Lower leg skin (tissue), 4 donors: ENCODE measurements at regions not wholly inside any gene's neighbourhood (a gene's known extent, or its start where the extent isn't known, plus 50 kb on each side); places are given as distances from the start of the nearest gene placed in this dataset.
"Not testable (repeated sequence)": the region's sequence is repeated elsewhere in the genome, so short reads cannot be mapped to it uniquely, and the experiment has no call there.

Source experiments
- DNase-seq, 2 donors: peaks; one replicate each; pipeline ENCODE4 v3.0.0-alpha.2; 2019; ENCODE audit warnings: low spot score in 2 of 2
- H3K4me3 ChIP-seq: fragments of 200-600 bp; sonication (generic); 2 replicates; pipeline ENCODE4 v1.5.1; 2017; ENCODE audit warnings: mild to moderate bottlenecking, low read depth; ENCODE audit not compliant: poor library complexity, severe bottlenecking
- POLR2A ChIP-seq, 2 donors: fragments of 450-650 bp; IDR thresholded peaks; one replicate each; pipeline ENCODE4 v1.6.1; 2016 to 2017; ENCODE audit warnings: antibody characterized with exemption in 2 of 2, mild to moderate bottlenecking in 1 of 2, moderate library complexity in 1 of 2
- WGBS, 2 donors: methylation state at CpG; one replicate each; pipeline ENCODE4 v1.1.5; 2018; 5-methylcytosine and 5-hydroxymethylcytosine counted together
- intact Hi-C: fragments of 100-400 bp; cut with DNase I; formaldehyde crosslinking; loops from one replicate; pipeline ENCODE4 v1.15.0; 2023; ENCODE audit warnings: low total_unique reads
- TF ChIP-seq, protein P1 (sequence below), 3 donors: fragments of 450-650 bp; IDR thresholded peaks; one replicate each; pipeline ENCODE4 v1.5.1; 2016; ENCODE audit warnings: antibody characterized with exemption in 3 of 3, mild to moderate bottlenecking in 3 of 3, moderate library complexity in 2 of 3

DNA sequence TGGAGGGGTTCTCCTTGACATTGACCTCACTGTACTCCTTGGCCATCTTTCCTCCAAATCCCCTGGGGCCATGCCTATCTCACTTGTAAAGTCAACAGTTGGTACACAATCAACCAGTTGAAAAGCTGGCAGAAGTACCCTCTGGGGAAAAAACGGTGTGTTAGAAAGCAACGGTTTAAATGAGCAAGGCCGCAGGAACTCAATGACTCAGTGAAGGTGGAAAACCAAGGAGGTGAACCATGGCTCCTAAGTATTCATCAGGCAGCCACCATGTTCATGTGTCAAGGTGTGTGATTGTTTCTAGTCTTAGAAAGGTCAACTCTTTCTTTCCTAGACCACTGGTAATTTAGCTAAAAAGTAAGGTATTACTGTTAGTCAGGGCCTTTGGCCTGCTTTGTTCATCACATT lies 130.9 kb upstream of the SATB1 start:
- no peak for DNase-seq
- no peak overlapping the region for H3K4me3 ChIP-seq
- 81 to 87% methylated on average over 3 of the region's 3 CpGs for WGBS, 2 donors
- intact Hi-C loops, result no loop called here
- no peak for TF ChIP-seq POLR2A (IDR thresholded peaks at IDR 0.05)
- TF ChIP-seq, protein P1, sequence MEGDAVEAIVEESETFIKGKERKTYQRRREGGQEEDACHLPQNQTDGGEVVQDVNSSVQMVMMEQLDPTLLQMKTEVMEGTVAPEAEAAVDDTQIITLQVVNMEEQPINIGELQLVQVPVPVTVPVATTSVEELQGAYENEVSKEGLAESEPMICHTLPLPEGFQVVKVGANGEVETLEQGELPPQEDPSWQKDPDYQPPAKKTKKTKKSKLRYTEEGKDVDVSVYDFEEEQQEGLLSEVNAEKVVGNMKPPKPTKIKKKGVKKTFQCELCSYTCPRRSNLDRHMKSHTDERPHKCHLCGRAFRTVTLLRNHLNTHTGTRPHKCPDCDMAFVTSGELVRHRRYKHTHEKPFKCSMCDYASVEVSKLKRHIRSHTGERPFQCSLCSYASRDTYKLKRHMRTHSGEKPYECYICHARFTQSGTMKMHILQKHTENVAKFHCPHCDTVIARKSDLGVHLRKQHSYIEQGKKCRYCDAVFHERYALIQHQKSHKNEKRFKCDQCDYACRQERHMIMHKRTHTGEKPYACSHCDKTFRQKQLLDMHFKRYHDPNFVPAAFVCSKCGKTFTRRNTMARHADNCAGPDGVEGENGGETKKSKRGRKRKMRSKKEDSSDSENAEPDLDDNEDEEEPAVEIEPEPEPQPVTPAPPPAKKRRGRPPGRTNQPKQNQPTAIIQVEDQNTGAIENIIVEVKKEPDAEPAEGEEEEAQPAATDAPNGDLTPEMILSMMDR (IDR thresholded peaks at IDR 0.05), result no peak

DNA sequence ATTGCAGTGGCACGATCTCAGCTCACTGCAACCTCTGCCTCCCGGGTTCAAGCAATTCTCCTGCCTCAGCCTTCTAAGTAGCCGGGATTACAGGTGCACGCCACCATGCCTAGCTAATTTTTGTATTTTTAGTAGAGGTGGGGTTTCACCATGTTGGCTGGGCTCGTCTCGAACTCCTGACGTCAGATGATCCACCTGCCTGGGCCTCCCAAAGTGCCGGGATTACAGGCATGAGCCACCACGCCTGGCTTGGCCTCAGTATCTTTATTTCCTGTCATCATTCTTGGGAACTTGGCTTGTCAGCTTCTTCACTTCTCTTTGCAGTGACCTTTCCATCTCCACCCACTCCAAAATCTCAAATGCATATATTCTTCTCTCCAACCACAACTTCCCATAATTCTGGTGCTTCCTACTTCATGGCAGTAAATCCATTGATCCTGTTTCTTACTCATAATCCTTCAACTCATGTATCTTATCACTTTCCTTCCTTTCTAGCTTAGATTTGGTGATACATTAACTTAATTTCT lies 127.5 kb upstream of the SATB1 start:
- 77 to 78% methylated on average over 9 of the region's 9 CpGs for WGBS, 2 donors
- intact Hi-C loops, H3K4me3 ChIP-seq, DNase-seq: not testable (repeated sequence)

DNA sequence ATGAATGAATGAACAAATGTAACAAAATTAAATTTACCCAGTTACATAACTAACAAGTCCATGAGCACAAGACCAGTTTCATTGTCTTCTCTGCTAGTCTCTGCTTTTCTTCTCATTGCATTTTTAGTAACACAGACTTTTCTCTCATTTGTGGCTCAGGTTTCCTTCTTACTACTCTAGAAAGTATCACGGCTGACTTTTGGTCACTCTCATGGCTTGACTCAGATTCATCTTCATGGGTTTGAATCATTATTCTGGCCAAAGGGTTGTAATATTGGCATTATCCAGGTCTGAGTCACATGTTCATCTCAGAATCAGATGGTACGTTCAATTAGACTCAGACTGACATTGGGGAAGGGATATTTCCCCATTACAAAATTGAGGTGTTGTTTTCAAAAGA lies 121.5 kb upstream of the SATB1 start:
- TF ChIP-seq POLR2A (IDR thresholded peaks at IDR 0.05), result no peak
- TF ChIP-seq, protein P1 (IDR thresholded peaks at IDR 0.05), result no peak
- intact Hi-C loops, result no loop called here
- WGBS, 2 donors, result 91 to 96% methylated on average over 2 of the region's 2 CpGs
- DNase-seq, result no peak
- no peak overlapping the region for H3K4me3 ChIP-seq

DNA sequence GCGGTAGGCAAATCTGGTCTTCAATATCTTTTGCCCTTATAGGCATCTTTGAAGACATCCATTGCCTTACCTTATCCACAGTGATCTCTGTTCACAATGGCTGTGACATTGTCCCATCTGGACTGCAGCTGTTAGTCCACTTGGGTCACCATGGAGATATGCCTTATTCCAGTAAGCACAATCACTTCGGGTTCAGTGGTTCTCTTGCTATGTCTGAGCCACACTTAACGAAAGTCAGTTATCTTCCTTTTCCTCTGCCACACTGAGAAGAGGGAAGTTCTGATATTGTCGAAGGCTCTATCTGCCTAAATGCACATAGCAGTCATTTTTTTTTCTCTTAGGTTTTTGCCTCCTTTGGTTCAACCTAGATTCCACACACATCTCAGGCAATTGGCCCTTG lies 119.0 kb upstream of the SATB1 start:
- TF ChIP-seq, protein P1 (IDR thresholded peaks at IDR 0.05), result no peak
- TF ChIP-seq POLR2A (IDR thresholded peaks at IDR 0.05), result no peak
- H3K4me3 ChIP-seq, result no peak overlapping the region
- DNase-seq, result no peak
- intact Hi-C loops, result no loop called here
- 70 to 77% methylated on average over 4 of the region's 4 CpGs for WGBS, 2 donors

DNA sequence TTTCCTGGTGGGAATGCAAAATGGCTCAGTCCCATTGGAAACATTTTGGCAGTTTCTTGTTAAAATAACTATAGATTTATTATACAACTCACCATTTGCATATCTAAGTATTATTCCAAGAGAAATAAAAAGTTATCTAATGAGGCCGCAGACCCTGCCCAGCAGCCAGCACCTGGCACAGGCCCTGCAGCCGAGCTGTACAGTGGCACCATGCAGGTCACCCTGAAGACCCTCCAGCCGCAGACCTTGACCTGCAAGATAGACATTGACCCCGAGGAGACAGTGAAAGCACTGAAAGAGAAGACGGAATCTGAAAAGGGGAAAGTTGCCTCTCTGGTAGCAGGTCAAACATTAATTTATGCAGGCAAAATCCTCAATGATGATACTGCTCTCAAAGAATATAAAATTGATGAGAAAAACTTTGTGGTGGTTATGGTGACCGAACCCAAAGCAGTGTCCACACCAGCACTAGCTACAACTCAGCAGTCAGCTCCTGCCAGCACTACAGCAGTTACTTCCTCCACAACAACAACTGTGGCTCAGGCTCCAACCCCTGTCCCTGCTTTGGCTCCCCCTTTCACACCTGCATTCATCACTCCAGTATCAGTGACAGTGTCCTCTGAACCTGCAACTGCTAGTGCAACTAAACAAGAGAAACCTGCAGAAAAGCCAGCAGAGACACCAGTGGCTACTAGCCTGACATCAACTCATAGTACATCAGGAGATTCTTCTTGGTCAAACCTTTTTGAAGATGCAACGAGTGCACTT lies 113.5 kb upstream of the SATB1 start:
- no peak for TF ChIP-seq POLR2A (IDR thresholded peaks at IDR 0.05)
- TF ChIP-seq, protein P1 (IDR thresholded peaks at IDR 0.05), result no peak
- H3K4me3 ChIP-seq, result no peak overlapping the region
- WGBS, 2 donors, result 88 to 92% methylated on average over 7 of the region's 7 CpGs
- intact Hi-C loops, result no loop called here
- DNase-seq, result no peak

DNA sequence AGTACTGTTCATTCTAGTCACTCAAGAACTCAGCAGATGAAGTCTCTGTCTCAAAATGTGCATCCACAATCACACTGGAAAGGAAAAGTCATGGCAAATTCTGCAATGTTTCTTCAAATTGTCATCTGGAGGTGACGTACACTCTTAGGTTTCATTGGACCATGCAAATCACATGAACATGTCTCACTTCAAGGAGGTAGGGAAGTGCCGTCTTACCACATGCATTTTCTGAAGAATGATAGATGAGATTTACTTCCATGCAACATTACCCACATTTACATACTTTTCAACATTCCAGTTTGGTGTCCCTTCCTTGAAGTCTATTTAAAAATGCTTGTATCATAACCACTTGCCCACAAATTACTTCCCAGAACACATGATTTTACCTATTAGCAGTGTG lies 107.9 kb upstream of the SATB1 start:
- H3K4me3 ChIP-seq, result no peak overlapping the region
- no peak for TF ChIP-seq POLR2A (IDR thresholded peaks at IDR 0.05)
- TF ChIP-seq, protein P1 (IDR thresholded peaks at IDR 0.05), result no peak
- WGBS, 2 donors, result 86 to 87% methylated on average over 2 of the region's 2 CpGs
- intact Hi-C loops, result no loop called here
- DNase-seq, result no peak
